Ovary (tissue), 3 donors: ENCODE measurements at regions not wholly inside any gene's neighbourhood (a gene's known extent, or its start where the extent isn't known, plus 50 kb on each side); places are given as distances from the start of the nearest gene placed in this dataset.

Experiments
- POLR2A ChIP-seq: fragments of 450-650 bp; IDR thresholded peaks from one replicate; pipeline ENCODE4 v1.6.1; 2017; ENCODE audit warnings: antibody characterized with exemption, mild to moderate bottlenecking, moderate library complexity
- TF ChIP-seq, protein P1 (sequence below), 3 donors: fragments of 450-650 bp in 2 of 3; fragments of 200-600 bp in 1 of 3; IDR thresholded peaks; one replicate each; pipeline versions ENCODE4 v1.5.1 to v1.8.0; 2016 to 2022; ENCODE audit warnings: antibody characterized with exemption in 3 of 3, mild to moderate bottlenecking in 1 of 3
- donor health status: DM: no; HTN: no; CAD: no.

DNA sequence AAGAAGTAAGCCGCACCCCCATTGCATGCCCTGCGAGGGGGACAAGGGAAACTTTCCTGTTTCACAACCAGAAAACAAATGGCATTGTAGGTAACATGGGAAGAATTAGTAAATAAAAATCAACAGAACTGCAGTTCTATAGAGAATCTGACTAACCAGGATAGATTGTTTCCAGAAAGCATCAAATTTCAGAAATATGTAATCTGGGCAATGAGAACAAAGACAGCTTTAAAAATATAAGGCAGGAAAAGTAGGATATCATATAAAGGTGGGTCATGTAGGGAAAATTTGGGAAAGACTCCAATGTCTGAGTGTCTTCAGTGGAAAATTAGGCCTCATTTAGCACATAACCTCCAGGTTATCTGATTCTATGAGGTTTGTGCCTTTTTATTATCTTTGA, 58.3 kb upstream of the RANBP6 start:
- TF ChIP-seq, protein P1, sequence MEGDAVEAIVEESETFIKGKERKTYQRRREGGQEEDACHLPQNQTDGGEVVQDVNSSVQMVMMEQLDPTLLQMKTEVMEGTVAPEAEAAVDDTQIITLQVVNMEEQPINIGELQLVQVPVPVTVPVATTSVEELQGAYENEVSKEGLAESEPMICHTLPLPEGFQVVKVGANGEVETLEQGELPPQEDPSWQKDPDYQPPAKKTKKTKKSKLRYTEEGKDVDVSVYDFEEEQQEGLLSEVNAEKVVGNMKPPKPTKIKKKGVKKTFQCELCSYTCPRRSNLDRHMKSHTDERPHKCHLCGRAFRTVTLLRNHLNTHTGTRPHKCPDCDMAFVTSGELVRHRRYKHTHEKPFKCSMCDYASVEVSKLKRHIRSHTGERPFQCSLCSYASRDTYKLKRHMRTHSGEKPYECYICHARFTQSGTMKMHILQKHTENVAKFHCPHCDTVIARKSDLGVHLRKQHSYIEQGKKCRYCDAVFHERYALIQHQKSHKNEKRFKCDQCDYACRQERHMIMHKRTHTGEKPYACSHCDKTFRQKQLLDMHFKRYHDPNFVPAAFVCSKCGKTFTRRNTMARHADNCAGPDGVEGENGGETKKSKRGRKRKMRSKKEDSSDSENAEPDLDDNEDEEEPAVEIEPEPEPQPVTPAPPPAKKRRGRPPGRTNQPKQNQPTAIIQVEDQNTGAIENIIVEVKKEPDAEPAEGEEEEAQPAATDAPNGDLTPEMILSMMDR (IDR thresholded peaks at IDR 0.05): no peak
- no peak for TF ChIP-seq POLR2A
